ENCODE measurements at regions not wholly inside any gene's neighbourhood (a gene's known extent, or its start where the extent isn't known, plus 50 kb on each side); places are given as distances from the start of the nearest gene placed in this dataset.

DNA sequence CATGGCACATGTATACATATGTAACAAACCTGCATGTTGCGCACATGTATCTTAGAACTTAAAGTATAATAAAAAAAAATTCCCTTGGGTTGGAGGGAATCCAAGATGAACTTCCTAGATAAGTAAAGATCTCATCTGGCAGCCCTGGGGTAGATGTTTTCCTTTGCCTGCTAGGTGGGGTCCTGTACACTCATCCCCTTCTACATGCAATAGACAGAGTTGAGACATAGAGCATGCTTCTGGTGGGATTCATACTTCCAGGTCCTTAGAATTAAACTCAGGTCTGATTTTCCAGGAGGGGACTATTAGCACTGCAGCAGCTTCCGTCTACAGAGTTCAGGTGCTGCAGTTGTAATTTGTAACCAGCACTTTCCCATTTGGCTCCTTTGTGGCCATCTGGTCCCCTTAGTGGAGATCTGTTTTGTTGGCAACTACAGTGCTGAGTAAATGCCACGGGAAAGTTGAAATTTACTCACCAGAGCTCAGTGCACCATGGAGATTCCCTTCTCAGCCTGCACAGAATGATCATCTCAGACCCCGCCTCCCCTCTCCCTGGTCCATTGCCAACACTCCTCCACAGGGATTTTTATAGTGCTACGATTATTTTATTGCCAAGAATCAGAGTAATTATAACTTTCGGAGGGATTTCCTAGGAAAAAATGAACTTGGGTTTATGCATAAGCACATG, 220.1 kb upstream of the E2F8 start:
- no peak for DNase-seq

DNA sequence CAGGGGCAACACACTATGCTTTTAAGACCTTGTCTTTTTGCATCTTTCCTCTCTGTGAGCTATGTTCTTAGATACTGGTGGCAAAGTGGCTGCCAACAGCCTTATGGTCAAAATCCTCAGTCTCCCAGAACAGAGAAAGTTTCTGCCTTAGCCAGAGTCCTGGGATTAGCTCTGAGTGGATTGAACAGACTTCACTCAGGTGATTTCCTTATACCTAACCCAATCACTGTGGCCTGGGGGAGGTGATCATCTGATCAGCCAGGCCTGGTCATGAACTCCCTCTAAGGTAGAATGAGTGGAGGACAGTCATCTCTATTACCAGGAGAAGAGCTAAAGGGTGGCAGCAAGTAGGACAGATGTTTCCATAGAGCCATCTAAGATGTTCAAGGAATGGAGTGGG, 218.5 kb upstream of the E2F8 start:
- no peak for DNase-seq

GRCh38 chr11:19458721-19459120, 218.0 kb upstream of the E2F8 start:
- DNase-seq: no peak

DNA sequence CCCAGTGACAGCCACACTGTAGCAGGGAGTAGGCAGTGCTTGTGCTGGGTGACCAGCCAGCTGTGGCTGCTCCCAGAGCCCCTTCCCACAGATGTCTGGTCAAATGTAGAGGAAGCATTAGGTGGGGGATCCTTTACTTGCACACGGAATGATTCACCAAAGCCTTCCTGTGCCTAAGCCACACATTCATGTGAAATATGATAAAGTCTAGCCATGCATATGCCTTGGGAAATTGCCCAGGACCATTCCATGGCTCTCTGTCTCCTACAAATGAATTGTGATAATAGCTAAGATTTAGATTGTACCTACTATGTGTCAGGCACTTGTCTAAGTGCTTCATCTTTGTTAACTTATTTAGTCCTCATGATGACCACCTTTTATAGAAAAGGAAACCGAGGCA, 217.5 kb upstream of the E2F8 start:
- DNase-seq: no peak

DNA sequence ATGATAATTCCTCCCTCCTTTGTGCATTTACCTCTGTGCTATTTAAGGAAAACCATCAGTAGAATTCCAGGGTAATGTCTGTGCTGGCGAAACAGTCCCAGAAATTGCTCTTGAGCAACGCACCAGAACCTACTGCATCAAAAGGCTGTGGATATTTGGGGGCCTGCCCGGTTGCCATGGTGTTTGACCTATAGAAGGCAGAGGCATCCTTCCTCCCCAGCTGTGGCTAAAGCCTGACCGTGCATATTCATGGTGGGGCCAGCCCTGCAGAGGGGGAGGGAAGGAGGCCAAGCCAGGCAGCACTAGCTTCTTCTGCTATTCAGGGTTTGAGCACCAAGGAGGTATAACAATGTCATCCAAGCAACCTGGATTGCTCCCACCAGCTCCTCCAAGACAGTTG, 215.0 kb upstream of the E2F8 start:
- no peak for DNase-seq

DNA sequence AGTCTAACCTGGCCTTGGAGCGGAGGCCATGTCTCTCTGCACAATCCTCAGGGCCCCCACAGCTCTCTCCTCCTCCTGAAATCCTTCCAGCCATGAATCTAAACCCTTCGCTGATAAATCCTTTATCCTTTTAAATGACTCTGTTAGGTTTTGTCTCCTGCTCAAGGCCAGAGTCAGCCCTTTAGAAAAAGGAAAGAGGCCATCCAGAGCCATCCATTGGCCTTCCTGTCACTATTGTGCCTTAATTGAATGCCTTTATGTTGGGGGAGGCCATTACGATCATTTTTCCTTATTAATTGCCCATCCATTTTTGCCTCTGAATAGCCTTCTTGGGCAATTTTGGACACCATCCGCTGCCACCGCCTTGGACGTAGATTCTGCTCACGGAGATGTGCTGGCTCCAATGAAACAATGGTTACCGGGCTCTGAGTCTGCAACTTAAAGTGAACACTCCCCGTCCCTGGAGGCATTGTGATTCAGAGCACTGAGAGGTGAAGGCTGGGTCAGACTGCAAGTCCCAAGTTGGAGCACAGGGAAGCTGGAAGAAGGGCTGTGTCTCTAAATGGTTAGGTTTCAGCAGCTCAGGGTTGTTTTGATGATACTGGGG, 213.0 kb upstream of the E2F8 start:
- DNase-seq: no peak

DNA sequence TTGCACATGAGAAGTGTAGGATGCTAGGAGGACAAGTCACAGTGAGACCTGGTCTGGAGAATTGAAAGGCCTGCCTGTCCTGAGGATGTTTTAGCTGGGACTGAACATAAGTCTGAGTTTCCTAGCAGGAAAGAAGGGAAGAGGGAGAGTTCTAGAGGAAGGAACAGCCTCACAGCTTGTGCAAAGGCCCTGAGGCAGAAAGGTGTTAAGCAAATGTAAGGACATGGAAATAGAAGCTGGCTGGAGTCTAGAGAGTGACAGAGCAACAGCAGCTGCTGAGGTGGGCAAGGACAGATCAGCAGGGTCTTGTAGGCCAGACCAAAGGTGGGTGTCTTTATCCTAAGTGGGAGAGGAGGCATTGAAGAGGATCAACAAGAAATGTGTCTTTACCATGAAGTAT, 210.9 kb upstream of the E2F8 start:
- no peak for DNase-seq

- DNase-seq: no peak
These were observed 209.5 kb upstream of the E2F8 start for GRCh38 chr11:19450282-19450681.

GRCh38 chr11:19448651-19449050, 207.9 kb upstream of the E2F8 start:
- DNase-seq: no peak

GRCh38 chr11:19447150-19447566, 206.4 kb upstream of the E2F8 start:
- DNase-seq: no peak

- DNase-seq: no peak
These were observed 205.0 kb upstream of the E2F8 start for GRCh38 chr11:19445771-19446170.

- DNase-seq: no peak
These were observed 203.5 kb upstream of the E2F8 start for GRCh38 chr11:19444231-19444630.

GRCh38 chr11:19442554-19442910, 201.8 kb upstream of the E2F8 start:
- no peak for DNase-seq

- peak; percentile 80 for DNase-seq
These were observed 201.2 kb upstream of the E2F8 start for GRCh38 chr11:19441752-19442553.

DNA sequence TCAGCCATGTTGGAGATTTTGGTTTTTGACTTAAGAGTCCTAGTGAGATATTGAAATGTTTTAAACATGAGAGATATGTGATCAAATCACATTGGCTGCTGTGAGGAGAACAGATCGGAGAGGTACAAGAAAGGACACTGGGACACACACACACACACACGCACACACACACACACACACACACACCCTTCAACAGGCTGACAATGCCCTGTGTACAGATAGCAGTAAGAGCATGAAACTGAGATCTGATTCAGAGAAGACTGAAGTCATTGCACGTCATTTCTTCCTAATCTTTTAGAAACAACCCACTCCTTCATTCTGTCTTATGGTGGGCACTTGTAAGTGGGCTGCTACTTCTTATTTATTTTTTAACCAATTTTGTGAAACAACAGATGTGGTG, 200.5 kb upstream of the E2F8 start:
- no peak for DNase-seq

GRCh38 chr11:19437760-19438159, 197.0 kb upstream of the E2F8 start:
- DNase-seq: no peak

DNA sequence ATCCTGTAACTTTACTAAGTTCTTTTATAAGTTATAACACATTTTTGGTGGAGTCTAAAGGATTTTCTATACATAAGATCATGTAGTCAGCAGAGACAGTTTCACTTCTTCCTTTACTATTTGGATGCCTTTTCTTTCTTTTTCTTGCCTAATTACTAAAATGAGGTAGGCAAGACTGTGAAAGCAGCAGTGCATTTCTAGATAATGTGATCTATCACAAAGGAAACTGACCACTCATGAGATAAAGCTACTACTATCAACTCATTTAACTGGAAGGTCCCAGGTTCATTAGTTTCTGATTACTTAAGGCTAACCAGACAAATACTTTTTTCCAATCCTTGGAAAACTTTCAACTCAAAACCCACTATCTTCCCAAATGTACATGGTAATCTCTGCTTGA, 196.2 kb upstream of the E2F8 start:
- no peak for DNase-seq

- no peak for DNase-seq
These were observed 194.7 kb upstream of the E2F8 start for GRCh38 chr11:19435306-19435989.

GRCh38 chr11:19433791-19434190, 193.0 kb upstream of the E2F8 start:
- no peak for DNase-seq

- DNase-seq: no peak
These were observed 192.6 kb upstream of the E2F8 start for GRCh38 chr11:19433367-19433766.

GRCh38 chr11:19432370-19433061, 191.8 kb upstream of the E2F8 start:
- DNase-seq: peak; percentile 37

- no peak for DNase-seq
These were observed 190.1 kb upstream of the E2F8 start for GRCh38 chr11:19430754-19431398.

All from T1000 (cell line).